Amygdala (tissue), 56 donors: ENCODE measurements at regions not wholly inside any gene's neighbourhood (a gene's known extent, or its start where the extent isn't known, plus 50 kb on each side); places are given as distances from the start of the nearest gene placed in this dataset.

Experiments used
- DNase-seq, 56 donors: peaks; one replicate each; lab custom pipeline; 2025; lab: John Stamatoyannopoulos, UW

DNA sequence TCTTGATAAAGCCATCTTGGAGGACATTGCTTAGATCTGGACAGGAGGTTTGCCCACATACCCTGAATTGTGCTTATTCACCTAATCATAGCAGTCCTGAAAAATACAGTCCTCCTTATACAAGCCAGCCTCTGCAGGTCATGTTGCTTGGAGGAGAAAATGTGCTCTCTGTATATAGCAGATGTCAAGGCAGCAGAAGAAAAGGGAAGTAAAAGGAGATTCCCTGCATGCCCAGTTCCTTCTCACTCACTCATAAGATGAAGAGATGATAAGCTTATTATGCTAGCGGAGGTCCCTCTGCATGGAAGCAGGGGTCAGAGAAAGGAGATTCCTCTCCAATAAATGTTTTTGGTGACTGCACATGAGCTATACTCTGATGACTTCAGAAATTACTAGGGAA lies 458.8 kb upstream of the ZMIZ1 start:
- no peak for DNase-seq

DNA sequence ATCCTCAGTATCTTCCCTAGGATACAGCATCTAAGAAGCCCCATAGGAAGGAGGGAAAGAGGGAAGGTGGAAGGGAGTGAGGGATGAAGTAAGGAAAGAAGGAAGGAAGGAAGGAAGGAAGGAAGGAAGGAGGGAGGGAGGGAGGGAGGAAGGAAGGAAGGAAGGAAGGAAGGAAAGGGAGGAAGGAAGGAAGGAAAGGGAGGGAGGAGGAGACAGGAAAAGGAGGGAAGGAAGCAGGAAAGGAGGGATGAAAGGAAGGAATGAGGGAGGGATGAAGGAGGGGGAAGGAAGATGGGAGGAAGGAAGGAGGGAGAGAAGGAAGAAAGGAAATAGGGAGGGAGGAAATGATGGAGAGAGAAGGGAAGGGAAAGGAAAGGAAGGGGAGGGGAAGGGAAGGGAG lies 455.6 kb upstream of the ZMIZ1 start:
- DNase-seq: no peak

- peak in 5 of 56 donors; percentile 8 to 15 (median 12) for DNase-seq
Measured at GRCh38 chr10:78614267-78614666, 454.5 kb upstream of the ZMIZ1 start.

DNA sequence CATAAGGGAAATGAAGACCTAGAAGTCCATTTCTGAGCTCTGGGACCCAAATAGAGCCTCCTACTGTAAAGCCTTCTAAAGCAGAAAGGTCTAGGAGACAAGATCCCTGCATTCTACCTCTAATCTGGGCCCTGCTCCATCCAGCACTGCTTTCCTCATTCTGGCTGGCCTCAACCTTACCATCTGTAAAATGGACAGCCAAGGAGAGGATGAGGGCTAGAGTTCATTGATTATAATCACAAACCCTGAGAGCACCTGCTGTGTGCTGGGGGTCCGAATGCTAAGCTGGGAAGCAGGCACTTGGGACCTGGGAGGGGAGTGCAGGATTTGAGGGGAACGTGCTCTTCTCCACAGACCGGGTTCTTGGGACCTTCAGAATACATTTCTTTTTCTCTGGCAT lies 454.0 kb upstream of the ZMIZ1 start:
- DNase-seq: no peak

DNA sequence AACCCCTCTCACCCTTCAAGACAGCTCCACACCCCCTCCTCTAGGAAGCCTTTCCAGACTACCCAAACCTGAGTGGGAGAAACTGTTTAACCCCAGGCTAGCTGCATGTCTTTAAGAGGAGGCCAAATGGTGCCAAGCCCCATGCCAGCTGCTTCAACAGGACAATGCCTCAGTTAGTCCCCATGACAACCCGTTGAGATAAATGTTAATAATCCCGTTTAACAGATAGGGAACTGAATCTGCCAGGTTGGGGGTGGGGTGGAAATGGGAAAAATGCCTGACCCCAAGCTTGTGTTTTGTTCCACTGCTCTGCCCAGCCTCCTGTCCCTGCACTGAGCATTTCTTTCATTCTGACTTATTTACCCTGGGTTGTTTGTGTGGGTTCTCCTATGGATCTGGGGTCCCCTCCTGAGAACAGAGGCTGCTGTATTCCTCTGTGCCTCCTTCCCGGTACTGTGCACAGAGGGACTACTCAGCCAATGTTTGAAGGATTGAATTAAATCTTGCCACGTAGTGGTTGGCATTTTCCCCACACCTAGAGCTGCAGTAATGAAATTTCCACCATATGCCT lies 452.6 kb upstream of the ZMIZ1 start:
- DNase-seq: no peak

- DNase-seq: no peak
Measured at GRCh38 chr10:78617115-78617514, 451.7 kb upstream of the ZMIZ1 start.

GRCh38 chr10:78617631-78618030 lies 451.1 kb upstream of the ZMIZ1 start:
- DNase-seq: no peak

GRCh38 chr10:78618050-78618449 lies 450.7 kb upstream of the ZMIZ1 start:
- DNase-seq: no peak

DNA sequence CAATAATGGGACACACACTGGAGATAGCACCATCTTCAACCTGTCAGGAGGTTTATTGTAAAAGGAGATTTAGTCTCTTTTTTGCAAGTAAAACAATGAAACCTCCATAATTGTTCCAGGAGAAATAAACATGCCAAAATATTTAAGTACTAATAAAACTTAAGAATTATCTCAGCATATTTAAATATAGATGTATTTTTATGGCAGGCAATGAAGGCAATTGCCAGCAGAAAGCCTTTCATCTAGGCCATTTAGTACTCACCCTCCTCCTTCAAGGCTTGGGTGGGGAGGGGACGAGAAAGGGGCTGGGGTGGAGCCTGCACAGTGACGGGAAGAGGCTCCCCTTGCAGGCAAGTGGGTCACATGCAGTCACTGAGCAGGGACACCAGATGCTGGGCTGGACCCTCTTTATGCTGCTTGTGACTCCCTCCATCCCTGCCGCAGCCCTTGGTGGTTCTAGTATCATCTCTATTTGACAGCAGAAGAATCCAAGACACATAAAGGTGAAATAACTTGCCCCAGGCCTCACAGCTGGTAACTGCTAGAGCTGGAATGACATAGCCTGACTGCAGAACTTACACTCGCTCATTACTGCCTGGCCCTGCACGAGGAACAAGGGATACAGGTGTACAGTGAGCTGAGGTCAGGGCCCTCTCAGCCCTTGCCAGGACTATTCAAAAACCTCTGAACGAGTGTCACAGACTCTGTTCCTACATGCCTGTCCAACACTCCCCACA lies 449.5 kb upstream of the ZMIZ1 start:
- DNase-seq: no peak

GRCh38 chr10:78619896-78620295 lies 448.9 kb upstream of the ZMIZ1 start:
- DNase-seq: no peak

DNA sequence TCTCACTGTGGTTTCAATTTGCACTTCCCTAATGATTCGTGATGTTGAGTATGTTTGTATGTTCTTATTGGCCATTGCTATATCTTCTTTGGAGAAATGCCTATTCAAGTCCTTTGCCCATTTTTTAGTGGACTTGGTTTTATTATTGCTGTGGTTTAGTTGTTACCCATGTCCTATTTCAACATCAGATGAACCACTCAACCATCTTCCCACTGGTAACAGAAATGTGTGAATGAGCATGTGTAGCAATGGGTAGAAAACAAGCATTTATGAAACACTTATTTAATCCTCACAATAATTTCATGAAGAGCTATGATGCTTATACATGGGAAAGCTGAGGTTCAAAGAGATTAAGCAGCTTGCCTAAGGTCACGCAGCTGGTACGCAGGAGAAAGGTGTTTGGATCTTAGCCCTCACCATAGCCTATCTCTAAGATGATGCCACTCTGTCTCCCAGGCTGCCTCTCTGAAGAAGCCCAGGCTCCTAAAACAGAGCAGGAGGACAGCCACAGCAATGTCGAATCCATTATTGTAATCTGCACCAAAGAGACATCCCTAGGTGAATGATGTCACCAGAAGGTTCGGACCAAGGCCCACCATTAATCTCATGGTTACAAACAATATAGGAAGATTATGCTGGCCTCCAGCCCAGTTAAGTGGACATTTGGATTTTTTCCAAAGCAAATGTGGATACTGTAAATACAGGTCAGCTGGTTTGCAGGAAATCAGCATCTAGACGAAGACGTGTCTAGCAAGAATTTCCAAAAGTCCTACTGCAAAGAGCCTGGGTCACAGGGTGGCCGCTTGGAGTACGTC lies 447.6 kb upstream of the ZMIZ1 start:
- DNase-seq: no peak

- DNase-seq: no peak
Measured at GRCh38 chr10:78623578-78624215, 445.1 kb upstream of the ZMIZ1 start.

DNA sequence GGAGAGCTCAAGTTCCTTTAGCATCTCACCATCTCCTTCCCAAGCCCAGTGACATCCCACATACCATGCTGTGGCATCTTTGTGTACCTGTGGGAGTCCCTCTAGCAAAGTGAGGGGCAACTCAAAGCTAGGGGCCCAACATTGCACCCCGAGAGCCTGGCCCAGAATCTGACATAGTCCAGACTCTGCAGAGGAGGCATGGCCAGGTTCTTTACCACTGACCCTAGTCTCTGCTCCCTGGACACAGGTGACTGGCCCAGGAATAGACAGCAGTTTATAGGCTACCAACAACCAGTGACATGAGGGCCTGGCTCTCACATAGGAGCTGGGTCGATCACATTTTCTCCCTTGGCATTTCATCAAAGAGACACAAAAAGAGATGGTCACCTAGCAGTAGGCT lies 444.0 kb upstream of the ZMIZ1 start:
- no peak for DNase-seq

- DNase-seq: no peak
Measured at GRCh38 chr10:78626471-78626870, 442.3 kb upstream of the ZMIZ1 start.

- DNase-seq: no peak
Measured at GRCh38 chr10:78627254-78627795, 441.4 kb upstream of the ZMIZ1 start.

DNA sequence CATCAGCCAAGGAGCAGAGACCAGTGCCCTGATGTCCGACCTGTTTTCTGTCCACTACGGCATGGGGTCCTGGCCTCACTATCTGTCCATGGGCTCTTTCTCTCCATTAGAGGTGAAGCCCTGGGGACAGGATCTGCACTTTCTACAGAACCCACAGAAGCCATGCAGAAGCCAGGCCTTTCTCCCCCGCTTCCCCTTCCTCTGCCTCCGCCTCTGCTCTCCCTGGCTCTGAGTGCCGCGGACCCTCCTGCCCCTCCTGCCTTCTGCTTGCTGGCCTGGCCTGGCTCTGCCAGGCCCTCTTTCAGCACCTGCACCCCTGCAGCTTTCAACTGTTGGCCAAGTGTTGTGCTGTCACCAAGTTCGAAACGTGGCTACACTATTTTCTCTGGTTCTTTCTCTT lies 439.8 kb upstream of the ZMIZ1 start:
- DNase-seq: no peak

GRCh38 chr10:78629773-78630172 lies 439.0 kb upstream of the ZMIZ1 start:
- DNase-seq: no peak

DNA sequence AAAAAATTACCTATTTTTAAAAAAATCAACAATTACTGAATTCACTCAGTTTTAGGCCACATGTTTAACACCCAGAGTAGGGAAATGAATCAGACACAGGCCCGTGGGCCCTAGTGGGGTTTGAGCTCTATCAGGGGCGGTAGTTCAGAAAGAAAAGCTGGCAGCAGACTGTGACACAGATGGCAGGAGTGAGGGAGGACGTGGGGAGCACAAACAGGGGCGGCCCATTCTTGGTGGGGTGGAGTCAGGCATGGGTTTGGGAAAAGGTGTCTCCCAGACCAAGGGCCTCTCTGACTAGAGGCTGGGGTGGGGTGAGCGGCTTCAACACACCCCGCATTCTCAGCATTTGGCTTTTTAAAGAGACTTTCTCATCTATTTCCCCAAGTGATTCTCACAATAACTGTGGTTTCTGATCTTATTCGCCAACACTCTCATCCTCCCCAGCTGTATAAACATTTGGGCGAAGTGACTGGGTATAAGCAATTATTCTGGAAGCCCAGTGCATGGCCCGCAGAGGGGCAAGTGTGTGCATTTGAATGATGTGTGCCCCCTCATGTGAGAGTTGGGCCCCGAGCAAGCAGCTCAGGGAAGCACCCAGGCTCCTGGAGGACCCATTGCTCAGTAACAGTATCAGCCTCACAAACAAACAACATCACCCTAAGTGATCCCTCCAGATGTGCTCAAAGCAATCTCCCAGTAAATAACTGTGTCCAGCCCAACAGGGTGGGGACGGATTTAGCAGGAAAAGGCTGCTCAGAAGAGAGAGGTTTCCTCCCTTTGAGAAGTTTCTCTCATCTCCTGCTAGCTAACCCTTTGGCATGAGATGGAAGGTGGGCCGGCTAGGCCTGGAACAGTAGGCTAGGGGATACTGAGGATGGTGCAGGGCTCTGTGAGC lies 437.6 kb upstream of the ZMIZ1 start:
- no peak for DNase-seq

GRCh38 chr10:78634389-78634815 lies 434.4 kb upstream of the ZMIZ1 start:
- no peak for DNase-seq

GRCh38 chr10:78634835-78635234 lies 433.9 kb upstream of the ZMIZ1 start:
- DNase-seq: no peak
